ENCODE measurements at regions not wholly inside any gene's neighbourhood (a gene's known extent, or its start where the extent isn't known, plus 50 kb on each side); places are given as distances from the start of the nearest gene placed in this dataset.

- TF ChIP-seq CTCF (IDR thresholded peaks at IDR 0.05; ENCODE audit: insufficient read depth, low read depth, low read length) (no peak), EZH2 (IDR thresholded peaks at IDR 0.05; ENCODE audit: insufficient read depth, low read length) (no peak)
Observed at GRCh38 chr2:147483911-147484310, 360.9 kb upstream of the ACVR2A start.

Data from astrocyte (in vitro differentiated cells and primary cell).